HUES6 (cell line): ENCODE measurements at regions not wholly inside any gene's neighbourhood (a gene's known extent, or its start where the extent isn't known, plus 50 kb on each side); places are given as distances from the start of the nearest gene placed in this dataset.
"Not testable (repeated sequence)": the region's sequence is repeated elsewhere in the genome, so short reads cannot be mapped to it uniquely, and the experiment has no call there.

Experiments used
- H3K27ac ChIP-seq: 2 replicates; pipeline ENCODE4 v1.7.0; 2013; ENCODE audit warnings: low read depth, mild to moderate bottlenecking, low read length, inconsistent platforms
- H3K27me3 ChIP-seq: 2 replicates; pipeline ENCODE4 v1.6.1; 2013; ENCODE audit warnings: low read length; ENCODE audit not compliant: control insufficient read depth, insufficient read depth
- H3K36me3 ChIP-seq: 2 replicates; pipeline ENCODE4 v1.6.1; 2013; ENCODE audit warnings: low read length; ENCODE audit not compliant: control insufficient read depth, insufficient read depth
- H3K4me1 ChIP-seq: 2 replicates; pipeline ENCODE4 v1.6.1; 2013; ENCODE audit warnings: low read length; ENCODE audit not compliant: control insufficient read depth, insufficient read depth
- H3K4me3 ChIP-seq: 2 replicates; pipeline ENCODE4 v1.5.1; 2013; ENCODE audit warnings: low read depth, low read length
- H3K9ac ChIP-seq: one replicate; pipeline ENCODE4 v1.6.1; 2013; ENCODE audit warnings: mild to moderate bottlenecking, low read length
- H3K9me3 ChIP-seq: 2 replicates; pipeline ENCODE4 v1.6.1; 2013; ENCODE audit warnings: low read depth, low read length; ENCODE audit not compliant: control insufficient read depth, insufficient read depth

- Histone ChIP-seq H3K4me1 (no peaks in the 10 kb centered on the region), H3K4me3 (no peak overlapping the region), H3K9me3 (no peaks in the 10 kb centered on the region), H3K27me3 (no peaks in the 10 kb centered on the region), H3K27ac (no peak overlapping the region), H3K36me3 (no peaks in the 10 kb centered on the region), H3K9ac (no peak overlapping the region)
Measured at GRCh38 chr10:90112681-90113080, 411.3 kb downstream of the KIF20B start.

GRCh38 chr10:90118567-90118966 lies 417.2 kb downstream of the KIF20B start:
- H3K9me3 ChIP-seq: peaks cover 37% of the 10 kb centered on the region
- not testable (repeated sequence) for H3K27me3 ChIP-seq, H3K4me3 ChIP-seq, H3K9ac ChIP-seq, H3K27ac ChIP-seq, H3K4me1 ChIP-seq, H3K36me3 ChIP-seq

- not testable (repeated sequence) for H3K27me3 ChIP-seq, H3K27ac ChIP-seq, H3K36me3 ChIP-seq, H3K4me3 ChIP-seq, H3K4me1 ChIP-seq, H3K9ac ChIP-seq
- peaks cover 37% of the 10 kb centered on the region for H3K9me3 ChIP-seq
Measured at GRCh38 chr10:90119631-90120280, 418.4 kb downstream of the KIF20B start.

- Histone ChIP-seq H3K36me3 (no peaks in the 10 kb centered on the region), H3K9ac (no peak overlapping the region), H3K4me1 (no peaks in the 10 kb centered on the region), H3K9me3 (peaks cover 14% of the 10 kb centered on the region; the same call in 1 of the 2 replicates), H3K27ac (no peak overlapping the region), H3K4me3 (no peak overlapping the region), H3K27me3 (no peaks in the 10 kb centered on the region)
Measured at GRCh38 chr10:90125456-90126255, 424.3 kb downstream of the KIF20B start.

- Histone ChIP-seq H3K27me3 (no peaks in the 10 kb centered on the region), H3K36me3 (no peaks in the 10 kb centered on the region), H3K9ac (no peak overlapping the region), H3K4me3 (no peak overlapping the region), H3K9me3 (peaks cover 11% of the 10 kb centered on the region; the same call in 1 of the 2 replicates), H3K4me1 (no peaks in the 10 kb centered on the region), H3K27ac (no peak overlapping the region)
Measured at GRCh38 chr10:90126256-90126595, 424.8 kb downstream of the KIF20B start.

GRCh38 chr10:90130321-90131086 lies 429.1 kb downstream of the KIF20B start:
- no peak overlapping the region for H3K27ac ChIP-seq
- no peak overlapping the region for H3K9ac ChIP-seq
- H3K36me3 ChIP-seq: 0 out of 2 replicates have a peak, but pooled peaks cover under 1% of the 10 kb centered on the region
- no peaks in the 10 kb centered on the region for H3K4me1 ChIP-seq
- H3K9me3 ChIP-seq: peaks cover 23% of the 10 kb centered on the region
- H3K4me3 ChIP-seq: no peak overlapping the region
- no peaks in the 10 kb centered on the region for H3K27me3 ChIP-seq

GRCh38 chr10:90133606-90134005 lies 432.2 kb downstream of the KIF20B start:
- H3K27me3 ChIP-seq: no peaks in the 10 kb centered on the region

GRCh38 chr10:90136731-90137316 lies 435.4 kb downstream of the KIF20B start:
- Histone ChIP-seq H3K27me3 (no peaks in the 10 kb centered on the region), H3K9me3 (peaks cover 63% of the 10 kb centered on the region), H3K4me1 (no peaks in the 10 kb centered on the region), H3K36me3 (0 out of 2 replicates have a peak, but pooled peaks cover 3% of the 10 kb centered on the region), H3K9ac (no peak overlapping the region), H3K4me3 (no peak overlapping the region), H3K27ac (no peak overlapping the region)

More at GRCh38 chr10:90133606-90134005, 432.2 kb downstream of the KIF20B start:
- 0 out of 2 replicates have a peak, but pooled peaks cover 3% of the 10 kb centered on the region for H3K36me3 ChIP-seq
- no peaks in the 10 kb centered on the region for H3K4me1 ChIP-seq
- H3K27ac ChIP-seq: no peak overlapping the region
- peaks cover 52% of the 10 kb centered on the region for H3K9me3 ChIP-seq
- H3K9ac ChIP-seq: no peak overlapping the region
- no peak overlapping the region for H3K4me3 ChIP-seq

- Histone ChIP-seq H3K4me3 (no peak overlapping the region), H3K4me1 (no peaks in the 10 kb centered on the region), H3K27me3 (no peaks in the 10 kb centered on the region), H3K9ac (no peak overlapping the region), H3K27ac (no peak overlapping the region), H3K9me3 (peaks cover 47% of the 10 kb centered on the region), H3K36me3 (0 out of 2 replicates have a peak, but pooled peaks cover 3% of the 10 kb centered on the region)
Measured at GRCh38 chr10:90138844-90139243, 437.5 kb downstream of the KIF20B start.

GRCh38 chr10:90141791-90142190 lies 440.4 kb downstream of the KIF20B start:
- Histone ChIP-seq H3K27ac (no peak overlapping the region), H3K27me3 (no peaks in the 10 kb centered on the region), H3K4me3 (no peak overlapping the region), H3K36me3 (no peaks in the 10 kb centered on the region), H3K9me3 (peaks cover 30% of the 10 kb centered on the region), H3K4me1 (no peaks in the 10 kb centered on the region), H3K9ac (no peak overlapping the region)
